NCI-H2029 (cell line): ENCODE measurements at regions not wholly inside any gene's neighbourhood (a gene's known extent, or its start where the extent isn't known, plus 50 kb on each side); places are given as distances from the start of the nearest gene placed in this dataset.

Source experiments
- DNase-seq: peaks from one replicate; lab custom pipeline; 2025; lab: John Stamatoyannopoulos, UW

- DNase-seq: no peak
These were observed 71.9 kb upstream of the CNR1 start for GRCh38 chr6:88238065-88238464.

- DNase-seq: no peak
These were observed 70.6 kb upstream of the CNR1 start for GRCh38 chr6:88236612-88237360.

- no peak for DNase-seq
These were observed 66.6 kb upstream of the CNR1 start for GRCh38 chr6:88232753-88233152.

- DNase-seq: no peak
These were observed 57.2 kb upstream of the CNR1 start for GRCh38 chr6:88223298-88223697.

GRCh38 chr6:88220493-88220892, 54.3 kb upstream of the CNR1 start:
- DNase-seq: no peak

GRCh38 chr6:88216182-88216581, 50.0 kb upstream of the CNR1 start:
- no peak for DNase-seq
